ENCODE measurements at regions not wholly inside any gene's neighbourhood (a gene's known extent, or its start where the extent isn't known, plus 50 kb on each side); places are given as distances from the start of the nearest gene placed in this dataset.

- Histone ChIP-seq H3K9me3 (ENCODE audit: low read length) (no peaks in the 10 kb centered on the region), H3K9ac (ENCODE audit: low read length) (no peak overlapping the region), H3K4me1 (ENCODE audit: insufficient read depth, low read length) (no peaks in the 10 kb centered on the region), H3K27me3 (ENCODE audit: control insufficient read depth in 1 of 2, insufficient read depth in 2 of 2, low read length in 2 of 2) (no peaks in the 10 kb centered on the region), H3K4me3 (ENCODE audit: low read depth in 1 of 2, low read length in 2 of 2) (no peak overlapping the region), H3K36me3 (ENCODE audit: insufficient read depth, low read length) (no peaks in the 10 kb centered on the region), H3K27ac (ENCODE audit: low read depth, low read length) (no peak overlapping the region)
Measured at GRCh38 chr2:60376252-60376651, 177.2 kb downstream of the BCL11A start.

- no peaks in the 10 kb centered on the region for H3K36me3 ChIP-seq (ENCODE audit: insufficient read depth, low read length)
- H3K9me3 ChIP-seq (ENCODE audit: low read length): no peaks in the 10 kb centered on the region
- H3K27me3 ChIP-seq (ENCODE audit: control insufficient read depth in 1 of 2, insufficient read depth in 2 of 2, low read length in 2 of 2): no peaks in the 10 kb centered on the region
- no peak overlapping the region for H3K4me3 ChIP-seq (ENCODE audit: low read depth in 1 of 2, low read length in 2 of 2)
- no peaks in the 10 kb centered on the region for H3K4me1 ChIP-seq (ENCODE audit: insufficient read depth, low read length)
- no peak overlapping the region for H3K27ac ChIP-seq (ENCODE audit: low read depth, low read length)
- H3K9ac ChIP-seq (ENCODE audit: low read length): no peak overlapping the region
Measured at GRCh38 chr2:60371681-60372080, 181.8 kb downstream of the BCL11A start.

GRCh38 chr2:60371219-60371618 lies 182.2 kb downstream of the BCL11A start:
- Histone ChIP-seq H3K4me3 (ENCODE audit: low read depth in 1 of 2, low read length in 2 of 2) (no peak overlapping the region), H3K9me3 (ENCODE audit: low read length) (no peaks in the 10 kb centered on the region), H3K27me3 (ENCODE audit: control insufficient read depth in 1 of 2, insufficient read depth in 2 of 2, low read length in 2 of 2) (no peaks in the 10 kb centered on the region), H3K27ac (ENCODE audit: low read depth, low read length) (no peak overlapping the region), H3K9ac (ENCODE audit: low read length) (no peak overlapping the region), H3K36me3 (ENCODE audit: insufficient read depth, low read length) (no peaks in the 10 kb centered on the region), H3K4me1 (ENCODE audit: insufficient read depth, low read length) (no peaks in the 10 kb centered on the region)

GRCh38 chr2:60370814-60371213 lies 182.6 kb downstream of the BCL11A start:
- Histone ChIP-seq H3K9me3 (ENCODE audit: low read length) (no peaks in the 10 kb centered on the region), H3K36me3 (ENCODE audit: insufficient read depth, low read length) (no peaks in the 10 kb centered on the region), H3K4me3 (ENCODE audit: low read depth in 1 of 2, low read length in 2 of 2) (no peak overlapping the region), H3K4me1 (ENCODE audit: insufficient read depth, low read length) (no peaks in the 10 kb centered on the region), H3K27ac (ENCODE audit: low read depth, low read length) (no peak overlapping the region), H3K27me3 (ENCODE audit: control insufficient read depth in 1 of 2, insufficient read depth in 2 of 2, low read length in 2 of 2) (no peaks in the 10 kb centered on the region), H3K9ac (ENCODE audit: low read length) (no peak overlapping the region)

GRCh38 chr2:60368456-60368855 lies 185.0 kb downstream of the BCL11A start:
- Histone ChIP-seq H3K9ac (ENCODE audit: low read length) (no peak overlapping the region), H3K27ac (ENCODE audit: low read depth, low read length) (no peak overlapping the region), H3K36me3 (ENCODE audit: insufficient read depth, low read length) (no peaks in the 10 kb centered on the region), H3K4me3 (ENCODE audit: low read depth in 1 of 2, low read length in 2 of 2) (no peak overlapping the region), H3K27me3 (ENCODE audit: control insufficient read depth in 1 of 2, insufficient read depth in 2 of 2, low read length in 2 of 2) (no peaks in the 10 kb centered on the region), H3K9me3 (ENCODE audit: low read length) (no peaks in the 10 kb centered on the region), H3K4me1 (ENCODE audit: insufficient read depth, low read length) (no peaks in the 10 kb centered on the region)

GRCh38 chr2:60366135-60366712 lies 187.2 kb downstream of the BCL11A start:
- no peaks in the 10 kb centered on the region for H3K36me3 ChIP-seq (ENCODE audit: insufficient read depth, low read length)
- no peaks in the 10 kb centered on the region for H3K27me3 ChIP-seq (ENCODE audit: control insufficient read depth in 1 of 2, insufficient read depth in 2 of 2, low read length in 2 of 2)
- H3K4me3 ChIP-seq (ENCODE audit: low read depth in 1 of 2, low read length in 2 of 2): no peak overlapping the region
- H3K9ac ChIP-seq (ENCODE audit: low read length): no peak overlapping the region
- no peaks in the 10 kb centered on the region for H3K4me1 ChIP-seq (ENCODE audit: insufficient read depth, low read length)
- no peak overlapping the region for H3K27ac ChIP-seq (ENCODE audit: low read depth, low read length)
- no peaks in the 10 kb centered on the region for H3K9me3 ChIP-seq (ENCODE audit: low read length)

- H3K4me3 ChIP-seq (ENCODE audit: low read depth in 1 of 2, low read length in 2 of 2): no peak overlapping the region
- H3K9me3 ChIP-seq (ENCODE audit: low read length): no peaks in the 10 kb centered on the region
- H3K27me3 ChIP-seq (ENCODE audit: control insufficient read depth in 1 of 2, insufficient read depth in 2 of 2, low read length in 2 of 2): no peaks in the 10 kb centered on the region
- H3K4me1 ChIP-seq (ENCODE audit: insufficient read depth, low read length): no peaks in the 10 kb centered on the region
- no peak overlapping the region for H3K27ac ChIP-seq (ENCODE audit: low read depth, low read length)
- H3K36me3 ChIP-seq (ENCODE audit: insufficient read depth, low read length): no peaks in the 10 kb centered on the region
- H3K9ac ChIP-seq (ENCODE audit: low read length): no peak overlapping the region
Measured at GRCh38 chr2:60365556-60365955, 187.9 kb downstream of the BCL11A start.

- no peaks in the 10 kb centered on the region for H3K27me3 ChIP-seq (ENCODE audit: control insufficient read depth in 1 of 2, insufficient read depth in 2 of 2, low read length in 2 of 2)
- no peak overlapping the region for H3K4me3 ChIP-seq (ENCODE audit: low read depth in 1 of 2, low read length in 2 of 2)
- no peaks in the 10 kb centered on the region for H3K36me3 ChIP-seq (ENCODE audit: insufficient read depth, low read length)
- H3K27ac ChIP-seq (ENCODE audit: low read depth, low read length): no peak overlapping the region
- H3K9ac ChIP-seq (ENCODE audit: low read length): no peak overlapping the region
- H3K4me1 ChIP-seq (ENCODE audit: insufficient read depth, low read length): no peaks in the 10 kb centered on the region
- no peaks in the 10 kb centered on the region for H3K9me3 ChIP-seq (ENCODE audit: low read length)
Measured at GRCh38 chr2:60364491-60364890, 189.0 kb downstream of the BCL11A start.

- Histone ChIP-seq H3K9me3 (ENCODE audit: low read length) (no peaks in the 10 kb centered on the region), H3K27me3 (ENCODE audit: control insufficient read depth in 1 of 2, insufficient read depth in 2 of 2, low read length in 2 of 2) (no peaks in the 10 kb centered on the region), H3K9ac (ENCODE audit: low read length) (no peak overlapping the region), H3K4me1 (ENCODE audit: insufficient read depth, low read length) (no peaks in the 10 kb centered on the region), H3K27ac (ENCODE audit: low read depth, low read length) (no peak overlapping the region), H3K4me3 (ENCODE audit: low read depth in 1 of 2, low read length in 2 of 2) (no peak overlapping the region), H3K36me3 (ENCODE audit: insufficient read depth, low read length) (no peaks in the 10 kb centered on the region)
Measured at GRCh38 chr2:60361498-60361897, 192.0 kb downstream of the BCL11A start.

GRCh38 chr2:60359569-60359968 lies 193.9 kb downstream of the BCL11A start:
- Histone ChIP-seq H3K27ac (ENCODE audit: low read depth, low read length) (no peak overlapping the region), H3K9me3 (ENCODE audit: low read length) (no peaks in the 10 kb centered on the region), H3K4me3 (ENCODE audit: low read depth in 1 of 2, low read length in 2 of 2) (no peak overlapping the region), H3K4me1 (ENCODE audit: insufficient read depth, low read length) (no peaks in the 10 kb centered on the region), H3K36me3 (ENCODE audit: insufficient read depth, low read length) (no peaks in the 10 kb centered on the region), H3K27me3 (ENCODE audit: control insufficient read depth in 1 of 2, insufficient read depth in 2 of 2, low read length in 2 of 2) (no peaks in the 10 kb centered on the region), H3K9ac (ENCODE audit: low read length) (no peak overlapping the region)

GRCh38 chr2:60358476-60358875 lies 195.0 kb downstream of the BCL11A start:
- no peak overlapping the region for H3K9ac ChIP-seq (ENCODE audit: low read length)
- no peaks in the 10 kb centered on the region for H3K9me3 ChIP-seq (ENCODE audit: low read length)
- no peak overlapping the region for H3K4me3 ChIP-seq (ENCODE audit: low read depth in 1 of 2, low read length in 2 of 2)
- no peaks in the 10 kb centered on the region for H3K4me1 ChIP-seq (ENCODE audit: insufficient read depth, low read length)
- H3K36me3 ChIP-seq (ENCODE audit: insufficient read depth, low read length): no peaks in the 10 kb centered on the region
- no peak overlapping the region for H3K27ac ChIP-seq (ENCODE audit: low read depth, low read length)
- H3K27me3 ChIP-seq (ENCODE audit: control insufficient read depth in 1 of 2, insufficient read depth in 2 of 2, low read length in 2 of 2): no peaks in the 10 kb centered on the region

GRCh38 chr2:60357996-60358395 lies 195.5 kb downstream of the BCL11A start:
- H3K9ac ChIP-seq (ENCODE audit: low read length): no peak overlapping the region
- H3K4me3 ChIP-seq (ENCODE audit: low read depth in 1 of 2, low read length in 2 of 2): no peak overlapping the region
- no peak overlapping the region for H3K27ac ChIP-seq (ENCODE audit: low read depth, low read length)
- H3K36me3 ChIP-seq (ENCODE audit: insufficient read depth, low read length): no peaks in the 10 kb centered on the region
- H3K27me3 ChIP-seq (ENCODE audit: control insufficient read depth in 1 of 2, insufficient read depth in 2 of 2, low read length in 2 of 2): no peaks in the 10 kb centered on the region
- no peaks in the 10 kb centered on the region for H3K9me3 ChIP-seq (ENCODE audit: low read length)
- H3K4me1 ChIP-seq (ENCODE audit: insufficient read depth, low read length): no peaks in the 10 kb centered on the region

Data from muscle layer of colon (tissue), 2 donors.